SU-DHL-6 (cell line): ENCODE measurements at regions not wholly inside any gene's neighbourhood (a gene's known extent, or its start where the extent isn't known, plus 50 kb on each side); places are given as distances from the start of the nearest gene placed in this dataset.

Experiments
- H2AFZ ChIP-seq: fragments of 200-600 bp; sonication (generic); 2 replicates; pipeline ENCODE4 v1.6.1; 2014; ENCODE audit warnings: low read depth, mild to moderate bottlenecking, moderate library complexity, mixed read lengths, antibody characterized with exemption, low read length; ENCODE audit not compliant: severe bottlenecking
- H3F3A ChIP-seq: fragments of 200-600 bp; shearing (Covaris generic); 2 replicates; pipeline ENCODE4 v1.6.0; 2016; ENCODE audit warnings: antibody characterized with exemption, mild to moderate bottlenecking; ENCODE audit not compliant: insufficient read depth
- H3K27ac ChIP-seq: fragments of 200-600 bp; sonication (generic); 2 replicates; pipeline ENCODE4 v1.5.1; 2016; ENCODE audit warnings: low read depth, mild to moderate bottlenecking, low read length, moderate library complexity, mixed read lengths
- H3K27me3 ChIP-seq: fragments of 200-600 bp; sonication (generic), shearing (Covaris generic); 2 replicates; pipeline ENCODE4 v1.6.0; 2014; ENCODE audit warnings: mild to moderate bottlenecking, low read length
- H3K36me3 ChIP-seq: fragments of 200-600 bp; sonication (generic); 2 replicates; pipeline ENCODE4 v1.6.1; 2014; ENCODE audit warnings: mild to moderate bottlenecking, low read length, mixed read lengths
- H3K4me2 ChIP-seq: fragments of 300-600, 200-600 bp; shearing (Covaris generic), sonication (generic); 2 replicates; pipeline ENCODE4 v1.6.0; 2014; ENCODE audit warnings: low read length, low read depth, mild to moderate bottlenecking; ENCODE audit not compliant: poor library complexity, severe bottlenecking
- H3K4me3 ChIP-seq: fragments of 200-600 bp; sonication (generic); 2 replicates; pipeline ENCODE4 v1.5.1; 2014; ENCODE audit warnings: antibody characterized with exemption, low read length, mild to moderate bottlenecking, mixed read lengths; ENCODE audit not compliant: insufficient read depth, poor library complexity, severe bottlenecking
- H3K79me2 ChIP-seq: fragments of 200-600 bp; sonication (generic); 2 replicates; pipeline ENCODE4 v1.6.1; 2014; ENCODE audit warnings: mild to moderate bottlenecking, low read length, moderate library complexity; ENCODE audit not compliant: insufficient read depth
- H3K9ac ChIP-seq: fragments of 200-600 bp; sonication (generic); 2 replicates; pipeline ENCODE4 v1.7.0; 2014; ENCODE audit warnings: mild to moderate bottlenecking, low read length
- H3K9me2 ChIP-seq: fragments of 200-600 bp; sonication (generic); replicated peaks from 2 replicates; pipeline ENCODE4 v1.6.1; 2014; ENCODE audit warnings: low read length; ENCODE audit not compliant: insufficient read depth
- H3K9me3 ChIP-seq: fragments of 200-600 bp; sonication (generic); 2 replicates; pipeline ENCODE4 v1.6.1; 2014; ENCODE audit warnings: low read length, mixed read lengths; ENCODE audit not compliant: insufficient read depth
- H4K20me1 ChIP-seq: fragments of 200-600 bp; sonication (generic); 2 replicates; pipeline ENCODE4 v1.6.1; 2014; ENCODE audit warnings: low read depth, mild to moderate bottlenecking, antibody characterized with exemption, low read length, moderate library complexity, mixed read lengths
- EZH2phosphoT487 ChIP-seq: fragments of 200-600 bp; sonication (generic), shearing (Covaris generic); conservative IDR thresholded peaks from 2 replicates; pipeline ENCODE4 v1.6.1; 2018; ENCODE audit warnings: mild to moderate bottlenecking, antibody characterized with exemption, low read length, moderate library complexity, mixed read lengths
- TF ChIP-seq, protein P1 (sequence below): fragments of 200-600 bp; sonication (generic); IDR thresholded peaks from one replicate; pipeline ENCODE4 v1.5.1; 2017; ENCODE audit warnings: antibody characterized with exemption, mild to moderate bottlenecking, low read length, moderate library complexity; ENCODE audit not compliant: insufficient read depth, poor library complexity, severe bottlenecking

DNA sequence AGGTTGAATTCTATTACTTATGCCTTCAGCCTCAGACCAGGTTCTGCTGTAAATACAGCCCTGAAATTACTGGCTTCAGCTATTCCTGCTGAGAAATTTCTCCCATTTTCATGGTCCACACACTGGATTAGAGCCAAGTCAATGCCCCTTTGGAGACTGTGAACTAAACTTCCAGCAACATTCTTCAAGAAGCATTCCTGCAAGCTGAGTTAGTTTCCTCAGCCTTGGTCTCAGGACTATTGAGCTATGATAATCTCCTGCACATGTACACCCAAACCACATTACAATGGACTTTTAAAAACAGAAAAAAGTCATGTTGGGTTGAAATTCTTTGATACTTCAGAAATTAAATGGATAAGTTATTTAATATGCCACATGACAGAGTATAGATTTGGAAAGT is 58.0 kb upstream of the AVPR1A start:
- Histone ChIP-seq H3K79me2 (no peaks in the 10 kb centered on the region), H3K4me2 (no peak overlapping the region), H3K9me3 (no peaks in the 10 kb centered on the region)

DNA sequence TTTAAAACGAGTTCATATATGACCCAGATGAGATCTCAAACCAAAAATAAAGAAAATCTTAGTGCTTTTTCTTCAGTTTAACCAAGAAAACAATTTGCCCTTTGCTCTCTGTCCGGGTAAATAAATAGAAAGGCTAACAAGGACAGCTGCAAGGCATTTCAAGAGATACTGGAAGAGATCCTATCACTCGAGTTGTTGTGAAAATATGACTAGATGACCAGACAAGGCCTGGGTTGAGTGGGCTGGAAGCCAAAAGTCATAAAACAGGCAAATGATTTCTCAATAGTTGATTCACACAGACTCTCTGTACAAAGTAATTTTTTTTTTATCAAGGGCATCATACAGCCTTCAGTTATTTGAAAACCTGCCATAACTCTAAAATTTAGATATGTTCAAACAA is 55.9 kb upstream of the AVPR1A start:
- no peak overlapping the region for H3K27ac ChIP-seq
- H4K20me1 ChIP-seq, result no peaks in the 10 kb centered on the region
- no peaks in the 10 kb centered on the region for H3K9me2 ChIP-seq
- no peaks in the 10 kb centered on the region for H3K36me3 ChIP-seq
- TF ChIP-seq EZH2phosphoT487, result no peak
- TF ChIP-seq, protein P1, sequence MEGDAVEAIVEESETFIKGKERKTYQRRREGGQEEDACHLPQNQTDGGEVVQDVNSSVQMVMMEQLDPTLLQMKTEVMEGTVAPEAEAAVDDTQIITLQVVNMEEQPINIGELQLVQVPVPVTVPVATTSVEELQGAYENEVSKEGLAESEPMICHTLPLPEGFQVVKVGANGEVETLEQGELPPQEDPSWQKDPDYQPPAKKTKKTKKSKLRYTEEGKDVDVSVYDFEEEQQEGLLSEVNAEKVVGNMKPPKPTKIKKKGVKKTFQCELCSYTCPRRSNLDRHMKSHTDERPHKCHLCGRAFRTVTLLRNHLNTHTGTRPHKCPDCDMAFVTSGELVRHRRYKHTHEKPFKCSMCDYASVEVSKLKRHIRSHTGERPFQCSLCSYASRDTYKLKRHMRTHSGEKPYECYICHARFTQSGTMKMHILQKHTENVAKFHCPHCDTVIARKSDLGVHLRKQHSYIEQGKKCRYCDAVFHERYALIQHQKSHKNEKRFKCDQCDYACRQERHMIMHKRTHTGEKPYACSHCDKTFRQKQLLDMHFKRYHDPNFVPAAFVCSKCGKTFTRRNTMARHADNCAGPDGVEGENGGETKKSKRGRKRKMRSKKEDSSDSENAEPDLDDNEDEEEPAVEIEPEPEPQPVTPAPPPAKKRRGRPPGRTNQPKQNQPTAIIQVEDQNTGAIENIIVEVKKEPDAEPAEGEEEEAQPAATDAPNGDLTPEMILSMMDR, result no peak
- no peaks in the 10 kb centered on the region for H3K27me3 ChIP-seq
- H3K4me3 ChIP-seq, result no peak overlapping the region
- H3K9me3 ChIP-seq, result no peaks in the 10 kb centered on the region
- H2AFZ ChIP-seq, result no peak overlapping the region
- H3F3A ChIP-seq, result no peaks in the 10 kb centered on the region
- no peak overlapping the region for H3K9ac ChIP-seq
- no peak overlapping the region for H3K4me2 ChIP-seq
- H3K79me2 ChIP-seq, result no peaks in the 10 kb centered on the region

More for the DNA sequence above, 58.0 kb upstream of the AVPR1A start:
- Histone ChIP-seq H3K9me2 (no peaks in the 10 kb centered on the region), H3K27ac (no peak overlapping the region), H3K27me3 (no peaks in the 10 kb centered on the region), H3K36me3 (no peaks in the 10 kb centered on the region), H3K9ac (no peak overlapping the region), H4K20me1 (no peaks in the 10 kb centered on the region), H3K4me3 (no peak overlapping the region), H3F3A (no peaks in the 10 kb centered on the region), H2AFZ (no peak overlapping the region)
- no peak for TF ChIP-seq EZH2phosphoT487
- TF ChIP-seq, protein P1, result no peak

- Histone ChIP-seq H3K27me3 (no peaks in the 10 kb centered on the region), H3F3A (no peaks in the 10 kb centered on the region), H3K9ac (no peak overlapping the region), H3K4me3 (no peak overlapping the region), H3K9me3 (no peaks in the 10 kb centered on the region), H3K9me2 (no peaks in the 10 kb centered on the region), H2AFZ (no peak overlapping the region), H3K27ac (no peak overlapping the region), H3K4me2 (no peak overlapping the region), H3K79me2 (no peaks in the 10 kb centered on the region), H3K36me3 (no peaks in the 10 kb centered on the region), H4K20me1 (no peaks in the 10 kb centered on the region)
- no peak for TF ChIP-seq EZH2phosphoT487
- TF ChIP-seq, protein P1, result no peak
Measured at GRCh38 chr12:63206494-63206893, 55.5 kb upstream of the AVPR1A start.
